Aorta (tissue), 5 donors: ENCODE measurements at regions not wholly inside any gene's neighbourhood (a gene's known extent, or its start where the extent isn't known, plus 50 kb on each side); places are given as distances from the start of the nearest gene placed in this dataset.

Source experiments
- ATAC-seq: fragments of 200-7000 bp; cut with Tn5 transposase; one replicate; pipeline ENCODE4 v1.9.1; 2022; ENCODE audit warnings: moderate library complexity; ENCODE audit not compliant: low FRiP score
- DNase-seq, 2 donors: peaks; one replicate each; pipeline ENCODE4 v3.0.0-alpha.2; 2020
- H3K27ac ChIP-seq, 2 donors: one replicate each; pipeline ENCODE4 v1.5.1; 2013; ENCODE audit warnings: low read length in 2 of 2, mild to moderate bottlenecking in 2 of 2, moderate library complexity in 2 of 2, control low read depth in 1 of 2, inconsistent platforms in 1 of 2, low read depth in 1 of 2
- H3K27me3 ChIP-seq, 2 donors: one replicate each; pipeline ENCODE4 v1.6.1; 2013; ENCODE audit warnings: control low read depth in 1 of 2, low read length in 1 of 2, mild to moderate bottlenecking in 1 of 2, moderate library complexity in 1 of 2; ENCODE audit not compliant: insufficient read depth in 2 of 2, control insufficient read depth in 1 of 2
- H3K36me3 ChIP-seq, 2 donors: one replicate each; pipeline ENCODE4 v1.6.1; 2013; ENCODE audit warnings: control low read depth in 1 of 2, low read length in 1 of 2, mild to moderate bottlenecking in 1 of 2; ENCODE audit not compliant: insufficient read depth in 2 of 2, control insufficient read depth in 1 of 2
- H3K4me1 ChIP-seq, 2 donors: one replicate each; pipeline ENCODE4 v1.6.1; 2013; ENCODE audit warnings: low read length in 2 of 2, control low read depth in 1 of 2, mild to moderate bottlenecking in 1 of 2, moderate library complexity in 1 of 2; ENCODE audit not compliant: insufficient read depth in 2 of 2, control insufficient read depth in 1 of 2
- H3K4me3 ChIP-seq, 2 donors: one replicate each; pipeline ENCODE4 v1.5.1; 2013; ENCODE audit warnings: low read length in 2 of 2, control low read depth in 1 of 2, mild to moderate bottlenecking in 1 of 2
- H3K9me3 ChIP-seq: one replicate; pipeline ENCODE4 v1.6.1; 2013; ENCODE audit warnings: mild to moderate bottlenecking, low read length; ENCODE audit not compliant: control insufficient read depth
- WGBS, 2 donors: extraction: QIAGEN DNeasy Blood & Tissue Kit; methylation state at CpG; one replicate each; pipeline ENCODE4 v1.1.7; 2013; 5-methylcytosine and 5-hydroxymethylcytosine counted together
- intact Hi-C, 2 donors: fragments of 100-400 bp; cut with DNase I; formaldehyde crosslinking; loops; one replicate each; pipeline versions ENCODE4 v1.14.2 to v1.15.0; 2022
- donor health status: healthy with polysubstance abuse.
- donor health status: Bipolar disorder and iron deficiency.
- donor health status: DM: no; HTN: no; CAD: no.
- donor health status: DM: no; HTN: no; CAD: no.
- donor health status: DM: yes; HTN: yes; CAD: no.

- ATAC-seq (no peak), DNase-seq (no peak)
- 95 to 99% methylated on average over 3 of the region's 3 CpGs for WGBS, 2 donors
- Histone ChIP-seq H3K27me3 (no peaks in the 10 kb centered on the region), H3K36me3 (no peaks in the 10 kb centered on the region), H3K4me3 (no peak overlapping the region), H3K9me3 (no peaks in the 10 kb centered on the region), H3K4me1 (no peaks in the 10 kb centered on the region), H3K27ac (no peak overlapping the region)
- intact Hi-C loops = no loop called here
Measured at GRCh38 chr2:220433131-220433530, 805.7 kb downstream of the SLC4A3 start.

DNA sequence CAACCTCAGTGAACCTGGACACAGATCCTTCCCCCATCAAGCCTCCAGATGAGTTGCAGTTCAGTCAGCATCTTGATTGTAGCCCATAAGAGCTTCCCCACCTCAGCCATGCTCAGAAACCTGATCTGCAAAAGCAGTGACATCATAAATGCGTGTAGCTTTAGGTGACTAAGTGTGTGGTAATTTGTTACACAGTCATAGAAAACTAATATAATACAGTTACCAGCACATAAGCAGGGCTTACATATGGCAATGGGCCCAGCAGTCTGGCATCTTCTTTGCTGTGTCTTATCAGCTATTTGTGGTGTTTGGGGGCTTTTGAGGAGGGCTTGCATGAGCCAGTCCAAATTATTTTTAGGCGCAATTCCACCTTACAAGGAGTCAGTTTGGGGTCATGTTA lies 807.0 kb downstream of the SLC4A3 start:
- no peaks in the 10 kb centered on the region for H3K9me3 ChIP-seq
- intact Hi-C loops = no loop called here
- no peaks in the 10 kb centered on the region for H3K4me1 ChIP-seq
- no peak overlapping the region for H3K4me3 ChIP-seq
- ATAC-seq (no peak), DNase-seq (no peak)
- H3K27ac ChIP-seq = no peak overlapping the region
- H3K27me3 ChIP-seq = no peaks in the 10 kb centered on the region
- no peaks in the 10 kb centered on the region for H3K36me3 ChIP-seq
- WGBS, 2 donors = 79 to 82% methylated on average over 2 of the region's 2 CpGs

- intact Hi-C loops = no loop called here
- no peaks in the 10 kb centered on the region for H3K9me3 ChIP-seq
- DNase-seq (no peak), ATAC-seq (no peak)
- no peak overlapping the region for H3K27ac ChIP-seq
- no peaks in the 10 kb centered on the region for H3K4me1 ChIP-seq
- WGBS, 2 donors = 95% methylated on average over 2 of the region's 2 CpGs
- no peaks in the 10 kb centered on the region for H3K36me3 ChIP-seq
- H3K27me3 ChIP-seq = no peaks in the 10 kb centered on the region
- H3K4me3 ChIP-seq = no peak overlapping the region
Measured at GRCh38 chr2:220437938-220438337, 810.5 kb downstream of the SLC4A3 start.

GRCh38 chr2:220440731-220441130 lies 813.3 kb downstream of the SLC4A3 start:
- Histone ChIP-seq H3K27me3 (no peaks in the 10 kb centered on the region), H3K4me1 (no peaks in the 10 kb centered on the region), H3K4me3 (no peak overlapping the region), H3K36me3 (no peaks in the 10 kb centered on the region), H3K27ac (no peak overlapping the region), H3K9me3 (no peaks in the 10 kb centered on the region)
- no peak for DNase-seq
- WGBS, 2 donors = 95% methylated on average over 2 of the region's 2 CpGs
- intact Hi-C loops = no loop called here
- no peak for ATAC-seq

DNA sequence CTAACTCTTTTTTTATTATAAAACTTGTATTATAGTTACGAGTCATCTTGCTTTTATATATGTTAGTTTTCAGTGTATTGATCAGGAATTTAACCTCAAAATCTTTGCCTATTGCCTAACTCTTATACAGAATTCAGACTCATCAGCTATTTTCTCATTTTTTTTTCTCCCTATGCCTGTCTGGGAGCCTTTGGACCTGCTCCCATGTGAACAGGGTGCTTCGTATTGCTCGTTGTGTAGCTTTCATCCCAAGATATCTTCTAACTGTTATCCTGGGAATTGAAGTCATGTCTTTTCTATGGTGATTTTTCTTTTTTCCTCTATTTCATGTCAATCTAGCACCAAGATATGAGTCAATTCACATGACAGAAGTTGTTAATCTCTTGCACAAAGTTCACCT lies 814.0 kb downstream of the SLC4A3 start:
- Histone ChIP-seq H3K36me3 (no peaks in the 10 kb centered on the region), H3K27me3 (no peaks in the 10 kb centered on the region), H3K4me1 (no peaks in the 10 kb centered on the region), H3K27ac (no peak overlapping the region), H3K9me3 (no peaks in the 10 kb centered on the region), H3K4me3 (no peak overlapping the region)
- no peak for ATAC-seq
- intact Hi-C loops = no loop called here
- no peak for DNase-seq
- 84 to 90% methylated on average over 3 of the region's 3 CpGs for WGBS, 2 donors

DNA sequence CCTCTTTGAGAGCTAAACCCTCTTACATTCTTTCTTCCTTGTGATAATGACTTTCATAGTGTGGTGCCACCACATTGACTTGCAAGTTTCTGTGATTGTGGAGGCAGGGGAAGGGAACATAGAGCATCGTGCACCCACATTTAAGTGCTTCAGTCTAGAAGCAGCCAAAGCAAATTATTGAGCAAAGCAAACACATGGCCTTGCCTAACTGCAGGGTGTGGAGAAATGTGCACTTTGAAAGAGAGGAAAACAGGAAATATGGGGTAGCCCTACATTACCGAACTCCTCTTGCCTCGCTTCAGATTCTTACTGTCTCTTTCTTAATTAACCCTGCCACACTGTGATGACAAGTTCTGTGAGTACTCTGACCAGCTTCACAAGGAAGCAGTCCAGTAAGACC lies 814.6 kb downstream of the SLC4A3 start:
- H3K4me3 ChIP-seq = no peak overlapping the region
- 86 to 87% methylated on average over 3 of the region's 3 CpGs for WGBS, 2 donors
- no peaks in the 10 kb centered on the region for H3K4me1 ChIP-seq
- H3K9me3 ChIP-seq = no peaks in the 10 kb centered on the region
- DNase-seq (no peak), ATAC-seq (no peak)
- H3K27me3 ChIP-seq = no peaks in the 10 kb centered on the region
- intact Hi-C loops = no loop called here
- no peaks in the 10 kb centered on the region for H3K36me3 ChIP-seq
- H3K27ac ChIP-seq = no peak overlapping the region

- H3K27ac ChIP-seq = no peak overlapping the region
- ATAC-seq (no peak), DNase-seq (no peak)
- H3K27me3 ChIP-seq = peaks cover 0 to 2% of the 10 kb centered on the region in 2 donors
- no peaks in the 10 kb centered on the region for H3K36me3 ChIP-seq
- 87 to 91% methylated on average over 2 of the region's 2 CpGs for WGBS, 2 donors
- no peak overlapping the region for H3K4me3 ChIP-seq
- intact Hi-C loops = no loop called here
- H3K4me1 ChIP-seq = peaks cover 0 to under 1% of the 10 kb centered on the region in 2 donors
- no peaks in the 10 kb centered on the region for H3K9me3 ChIP-seq
Measured at GRCh38 chr2:220445429-220446105, 818.1 kb downstream of the SLC4A3 start.

DNA sequence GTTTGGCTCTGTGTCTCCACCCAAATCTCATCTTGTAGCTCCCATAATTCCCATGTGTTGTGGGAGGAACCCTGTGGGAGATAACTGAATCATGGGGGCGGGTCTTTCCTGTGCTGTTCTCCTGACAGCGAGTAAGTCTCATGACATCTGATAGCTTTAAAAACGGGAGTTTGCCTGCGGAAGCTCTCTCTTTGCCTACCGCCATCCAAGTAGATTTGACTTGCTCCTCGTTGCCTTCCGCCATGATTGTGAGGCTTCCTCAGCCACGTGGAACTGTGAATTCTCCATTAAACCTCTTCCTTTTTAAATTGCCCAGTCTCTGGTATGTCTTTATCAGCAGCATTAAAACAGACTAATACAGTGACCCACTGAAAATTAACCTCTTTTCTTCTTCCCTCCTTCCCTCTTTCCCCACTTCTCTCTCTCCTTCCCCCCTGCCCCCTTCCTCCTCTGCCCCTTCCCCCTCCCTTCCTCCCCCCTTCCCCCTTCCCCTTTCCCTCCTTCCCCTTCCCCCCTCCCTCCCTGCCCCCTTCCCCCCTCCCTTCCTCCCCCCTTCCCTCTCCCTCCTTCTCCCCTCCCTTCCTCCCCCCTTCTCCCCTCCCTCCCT lies 818.8 kb downstream of the SLC4A3 start:
- no peaks in the 10 kb centered on the region for H3K36me3 ChIP-seq
- WGBS, 2 donors = 86 to 88% methylated on average over 8 of the region's 8 CpGs
- H3K4me3 ChIP-seq = no peak overlapping the region
- DNase-seq (no peak), ATAC-seq (no peak)
- H3K4me1 ChIP-seq = peaks cover 0 to 2% of the 10 kb centered on the region in 2 donors
- intact Hi-C loops = no loop called here
- H3K27me3 ChIP-seq = peaks cover 0 to 2% of the 10 kb centered on the region in 2 donors
- no peaks in the 10 kb centered on the region for H3K9me3 ChIP-seq
- H3K27ac ChIP-seq = no peak overlapping the region

DNA sequence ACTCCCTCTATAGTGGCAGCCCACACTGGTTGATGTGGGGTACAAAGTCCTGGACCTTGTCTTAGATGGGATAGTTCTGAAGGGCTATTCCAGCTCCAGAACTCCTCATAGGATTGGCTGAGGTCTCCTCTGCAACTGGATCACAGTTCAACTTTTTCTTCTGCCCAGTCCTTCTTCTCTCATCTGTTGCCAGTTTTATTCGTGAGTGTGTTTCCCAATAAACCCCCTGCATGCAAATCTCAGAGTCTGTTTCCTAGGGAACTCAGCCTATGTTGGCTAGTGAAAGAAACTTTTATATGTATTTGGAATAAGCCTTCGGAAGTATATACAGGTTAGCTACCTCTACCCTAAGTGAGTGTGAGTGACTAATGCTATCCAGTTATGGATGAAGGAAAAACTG lies 823.4 kb downstream of the SLC4A3 start:
- no peak overlapping the region for H3K4me3 ChIP-seq
- H3K9me3 ChIP-seq = no peaks in the 10 kb centered on the region
- ATAC-seq (no peak), DNase-seq (no peak)
- no peak overlapping the region for H3K27ac ChIP-seq
- WGBS, 2 donors = 83% methylated on average over 2 of the region's 2 CpGs
- H3K27me3 ChIP-seq = peaks cover 0 to 2% of the 10 kb centered on the region in 2 donors
- H3K36me3 ChIP-seq = no peaks in the 10 kb centered on the region
- intact Hi-C loops = no loop called here
- peaks cover 0 to 2% of the 10 kb centered on the region in 2 donors for H3K4me1 ChIP-seq
